ENCODE measurements at regions not wholly inside any gene's neighbourhood (a gene's known extent, or its start where the extent isn't known, plus 50 kb on each side); places are given as distances from the start of the nearest gene placed in this dataset.
"Not testable (repeated sequence)": the region's sequence is repeated elsewhere in the genome, so short reads cannot be mapped to it uniquely, and the experiment has no call there.

DNA sequence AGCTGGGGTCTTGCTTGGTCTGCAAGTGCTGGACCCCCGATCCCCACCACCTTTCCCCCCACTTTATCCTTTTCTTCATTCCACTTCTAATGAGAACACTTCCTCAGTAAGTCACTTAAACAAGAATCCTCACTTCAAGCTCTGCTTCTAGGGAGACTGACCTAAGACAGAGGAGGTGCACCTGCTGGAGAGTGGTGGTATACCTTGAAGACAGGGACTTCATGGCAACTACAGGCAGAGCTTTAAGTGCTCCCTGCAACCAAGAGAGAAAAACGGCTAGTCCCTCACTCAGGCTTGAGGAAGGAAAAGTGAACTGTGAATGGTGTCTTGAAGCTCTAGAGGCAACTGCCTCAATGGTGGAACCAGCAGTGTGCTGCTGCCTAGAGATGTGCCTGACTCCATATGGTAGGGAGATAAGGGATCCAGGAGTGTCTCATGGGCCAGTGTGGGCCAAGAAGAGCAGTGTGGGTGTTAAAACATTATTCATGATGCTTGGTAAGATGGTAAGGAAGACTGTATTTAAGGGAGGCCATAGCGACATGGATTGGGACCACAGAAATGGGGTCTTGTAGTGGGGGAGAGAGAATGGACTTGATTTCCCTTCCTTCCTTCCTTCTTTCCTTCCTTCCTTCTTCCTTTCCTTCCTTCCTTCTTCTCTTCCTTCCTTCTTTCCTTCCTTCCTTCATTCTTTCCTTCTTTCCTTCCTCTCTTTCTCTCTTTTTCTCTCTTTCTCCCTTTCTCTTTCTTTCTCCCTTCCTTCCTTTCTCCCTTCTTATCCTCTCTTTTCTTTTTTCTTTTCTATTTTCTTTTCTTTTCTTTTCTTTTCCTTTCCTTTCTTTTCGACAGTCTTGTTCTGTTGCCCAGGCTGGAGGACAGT is 96.2 kb upstream of the NAP1L1 start:
- DNase-seq (ENCODE audit: low read depth in 2 of 2): no peak

DNA sequence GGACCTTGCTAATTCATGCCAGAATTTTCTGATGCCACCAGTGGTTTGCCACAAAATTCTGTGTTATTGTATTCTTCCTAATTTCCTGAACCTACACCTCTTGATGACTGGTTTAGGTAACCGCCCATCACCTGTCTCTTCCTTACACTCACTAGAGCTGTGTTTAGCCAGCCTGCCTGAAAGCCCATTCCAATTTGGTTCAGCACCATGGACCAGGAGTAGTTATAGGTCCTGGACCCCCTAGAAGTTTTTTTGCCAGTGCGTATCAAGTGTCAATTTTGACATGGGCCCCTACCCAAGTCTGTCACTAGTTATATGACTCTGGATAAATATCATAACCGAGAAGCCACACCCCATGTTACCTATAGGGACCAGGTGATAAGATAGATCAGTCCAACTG is 94.0 kb upstream of the NAP1L1 start:
- no peak for DNase-seq (ENCODE audit: low read depth in 2 of 2)

DNA sequence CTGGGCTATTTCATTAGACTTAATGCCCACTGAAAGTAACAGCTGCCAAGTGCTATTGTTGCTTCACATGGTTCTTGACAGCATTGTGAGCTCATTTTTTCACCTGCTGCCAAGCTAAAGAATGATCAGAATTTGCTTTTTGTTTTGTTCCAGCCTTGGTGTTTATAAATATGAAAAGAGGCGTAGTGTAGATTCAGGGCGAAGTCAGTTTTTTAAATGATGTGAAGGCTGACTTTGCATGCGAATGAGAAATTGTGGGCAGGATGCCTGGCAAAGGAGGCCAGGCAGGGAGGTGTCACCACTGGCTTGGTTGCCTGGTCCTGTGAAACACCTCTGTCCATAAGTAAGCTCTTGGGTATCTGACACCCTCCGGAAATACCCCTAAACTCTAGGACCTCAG is 93.3 kb upstream of the NAP1L1 start:
- no peak for DNase-seq (ENCODE audit: low read depth in 2 of 2)

DNA sequence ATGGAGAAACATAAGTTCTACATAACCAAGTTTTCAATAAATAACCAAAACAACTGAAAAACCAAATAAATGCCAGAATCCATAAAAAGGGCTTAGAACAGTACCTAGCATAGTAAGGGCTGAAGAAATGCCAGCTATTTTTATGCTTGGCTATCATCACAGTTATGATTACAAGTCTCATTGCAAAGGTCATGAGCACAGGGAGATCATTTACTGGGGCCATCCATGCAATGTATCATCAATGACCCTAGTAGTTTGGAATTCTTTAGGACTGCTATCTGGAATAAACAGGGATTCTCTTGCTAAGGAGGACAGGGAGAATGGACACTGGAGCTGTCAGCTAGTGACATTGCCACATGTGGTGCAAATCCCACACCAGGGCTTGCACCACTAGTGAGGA is 92.5 kb upstream of the NAP1L1 start:
- no peak for DNase-seq (ENCODE audit: low read depth in 2 of 2)

DNA sequence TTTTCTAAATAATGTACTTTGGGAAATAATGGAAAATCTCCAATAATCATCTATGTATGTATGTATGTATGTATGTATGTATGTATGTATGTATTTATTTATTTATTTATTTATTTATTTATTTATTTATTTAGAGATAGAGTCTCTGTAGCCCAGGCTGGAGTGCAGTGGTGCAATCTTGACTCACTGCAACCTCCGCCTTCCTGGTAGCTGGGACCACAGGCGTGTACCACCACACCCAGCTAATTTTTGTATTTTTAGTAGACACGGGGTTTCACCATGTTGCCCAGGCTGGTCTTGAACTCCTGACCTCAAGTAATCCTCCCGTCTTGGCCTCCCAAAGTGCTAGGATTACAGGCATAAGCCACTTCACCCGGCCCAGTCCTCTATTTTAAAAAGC is 91.5 kb upstream of the NAP1L1 start:
- not testable (repeated sequence) for DNase-seq (ENCODE audit: low read depth in 2 of 2)

DNA sequence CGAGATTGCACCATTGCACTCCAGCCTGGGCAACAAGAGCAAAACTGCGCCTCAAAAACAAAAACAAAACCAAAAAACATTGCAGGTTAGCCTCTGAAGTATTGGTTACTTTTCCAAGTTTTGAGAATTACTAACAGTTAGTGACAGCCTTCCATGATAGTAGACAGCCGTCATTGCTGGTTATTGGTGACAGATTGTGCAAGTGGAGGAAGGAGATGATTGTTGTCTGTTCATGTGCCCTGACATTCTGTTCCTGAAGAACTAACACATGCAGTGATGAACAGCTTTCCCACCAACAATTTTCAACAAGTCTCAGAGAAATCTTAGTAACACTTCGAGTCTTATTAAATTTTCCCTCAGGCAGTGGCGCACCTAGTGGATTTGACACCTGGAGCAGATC is 89.3 kb upstream of the NAP1L1 start:
- DNase-seq (ENCODE audit: low read depth in 2 of 2): no peak

DNA sequence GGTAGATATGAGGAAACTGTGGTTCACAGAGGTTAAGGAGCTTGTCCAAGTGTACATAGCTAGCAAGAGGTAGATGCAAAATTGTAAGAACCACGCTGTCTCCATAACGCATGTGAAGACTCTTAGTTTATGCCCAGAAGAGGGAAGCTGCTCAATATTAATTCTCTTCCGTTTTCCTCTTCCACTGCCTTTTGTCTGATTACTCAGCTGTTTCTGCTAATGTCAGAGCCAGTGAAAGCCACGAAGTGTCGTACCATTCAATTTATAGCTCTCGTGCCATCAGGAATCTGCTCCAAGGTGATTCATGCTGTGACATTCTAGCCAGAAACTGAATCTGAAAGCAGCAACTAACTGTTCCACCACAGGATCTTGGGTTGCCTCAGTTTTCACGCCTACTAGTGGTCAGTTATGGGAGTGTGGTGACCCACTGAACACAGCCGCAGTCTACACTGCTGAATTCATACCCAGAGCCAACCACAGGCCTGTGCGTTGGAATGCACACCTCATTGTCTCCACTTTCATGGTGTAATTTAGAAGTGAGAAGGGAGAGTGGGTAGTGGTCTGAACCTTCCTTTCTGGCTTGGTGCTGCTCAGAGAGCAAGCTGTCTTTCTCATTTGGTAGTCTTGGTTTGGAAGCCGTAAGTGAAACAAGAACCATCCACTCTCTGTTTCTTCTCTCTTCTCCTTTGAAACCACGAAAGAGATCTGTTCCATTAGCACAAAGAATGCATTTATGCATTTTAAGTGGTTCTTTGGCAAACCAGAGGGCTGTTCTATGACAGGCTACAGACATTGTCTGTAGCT is 74.2 kb upstream of the NAP1L1 start:
- DNase-seq (ENCODE audit: low read depth in 2 of 2): peak; percentile 70

DNA sequence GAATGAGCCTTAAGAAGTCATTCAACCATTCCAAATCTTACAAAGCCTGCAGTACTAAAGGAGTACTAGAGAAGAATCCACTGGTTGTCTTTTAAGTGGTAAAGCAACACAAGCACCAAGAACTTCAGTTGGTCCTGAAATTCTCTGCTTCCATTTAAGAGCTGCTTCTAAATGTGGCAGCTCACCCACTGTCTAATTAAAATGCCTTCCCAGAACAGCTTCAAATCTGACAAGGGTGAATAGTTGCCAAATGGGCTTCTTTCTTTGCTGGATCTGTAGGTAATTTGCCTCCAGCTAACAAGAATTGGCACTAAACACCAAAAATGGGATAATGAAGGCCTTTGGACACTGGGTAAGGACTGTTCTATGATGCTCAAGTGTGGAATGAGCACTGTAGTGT is 72.2 kb upstream of the NAP1L1 start:
- no peak for DNase-seq (ENCODE audit: low read depth in 2 of 2)

DNA sequence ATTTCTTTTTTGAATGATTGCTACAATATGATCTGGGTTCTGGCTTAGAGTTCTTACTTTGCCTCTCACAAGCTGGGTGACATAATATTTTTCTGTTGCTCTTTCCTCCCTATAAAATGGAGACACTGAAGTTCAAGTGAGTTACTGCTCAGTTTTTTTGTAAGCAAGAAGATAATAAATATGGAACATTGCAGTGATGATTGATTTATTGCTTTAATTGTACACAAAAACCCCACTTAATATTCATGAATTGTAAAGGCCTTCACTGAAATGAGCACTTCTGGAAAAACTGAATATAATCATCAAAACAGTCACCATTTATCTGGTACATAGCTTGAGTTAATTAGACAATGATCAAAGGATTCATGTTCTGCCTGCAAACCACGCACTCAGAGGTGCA is 71.8 kb upstream of the NAP1L1 start:
- DNase-seq (ENCODE audit: low read depth in 2 of 2): no peak

DNA sequence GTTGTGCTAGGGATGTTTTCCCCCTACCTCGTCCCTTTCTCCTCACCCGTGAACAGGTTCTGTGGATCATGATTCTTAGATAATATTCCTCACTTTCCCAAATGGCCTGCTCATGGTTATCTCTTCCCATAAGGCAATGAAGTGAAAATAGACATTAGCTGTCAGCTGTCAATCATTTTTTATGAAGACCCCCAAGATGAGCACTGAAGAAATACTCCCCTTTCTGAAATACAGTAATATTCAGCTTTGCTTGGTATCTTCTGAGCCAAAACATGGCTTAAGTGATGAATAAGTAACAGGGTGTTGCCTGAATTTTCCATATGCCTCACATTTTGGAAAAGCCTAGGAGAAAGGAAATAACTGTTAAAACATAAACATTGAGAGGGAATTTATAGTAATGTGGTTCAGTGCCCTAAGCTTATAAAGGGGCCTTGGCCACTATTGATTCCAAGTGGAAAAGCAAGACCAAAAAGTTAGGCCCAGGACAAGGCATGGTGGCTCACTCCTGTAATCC is 70.7 kb upstream of the NAP1L1 start:
- no peak for DNase-seq (ENCODE audit: low read depth in 2 of 2)

DNA sequence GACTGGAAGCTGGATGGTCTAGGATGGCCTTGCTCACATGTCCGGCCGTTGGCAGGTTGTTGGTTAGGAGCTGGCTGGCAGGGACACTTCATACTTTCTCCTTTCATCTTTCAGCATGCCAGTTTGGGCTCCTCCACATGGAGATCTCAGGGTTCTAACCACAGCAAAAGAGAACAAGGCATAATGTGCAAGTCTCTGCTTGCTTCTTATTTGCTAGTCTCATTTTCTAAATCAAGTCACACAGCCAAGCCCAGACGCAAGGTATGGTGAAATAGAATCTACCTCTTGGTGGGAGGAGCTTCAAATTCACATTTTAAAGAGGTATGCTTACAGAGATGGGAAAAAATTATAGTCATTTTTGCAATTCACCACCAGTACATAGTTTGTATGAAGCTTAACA is 69.1 kb upstream of the NAP1L1 start:
- DNase-seq (ENCODE audit: low read depth in 2 of 2): no peak

DNA sequence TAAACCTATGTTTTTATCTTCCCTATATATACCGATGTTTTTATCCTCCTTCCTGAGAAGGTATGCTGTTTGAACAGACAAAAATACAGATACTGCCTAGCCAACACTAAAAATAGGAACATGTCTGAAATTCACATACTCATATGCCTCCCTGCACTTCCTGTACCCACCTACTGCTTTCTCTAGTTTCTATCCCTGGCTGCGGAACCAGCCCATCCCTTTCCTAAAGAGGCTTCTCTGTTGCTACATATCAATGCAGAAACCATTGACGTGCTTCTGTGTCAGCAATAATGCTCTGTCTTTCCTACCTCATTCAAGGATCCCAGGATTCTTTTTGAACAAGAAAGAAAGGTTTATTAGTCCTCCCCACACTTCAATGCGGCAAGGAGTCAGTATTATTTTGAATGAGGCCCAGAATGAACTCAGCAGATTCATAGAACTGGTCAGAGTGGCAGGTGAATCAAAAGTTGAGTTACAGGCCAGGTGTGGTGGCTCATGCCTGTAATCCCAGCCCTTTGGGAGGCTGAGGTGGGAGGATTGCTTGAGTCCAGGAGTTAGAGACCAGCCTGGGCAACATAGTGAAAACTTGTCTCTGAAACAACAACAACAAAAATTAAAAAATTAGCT is 67.8 kb upstream of the NAP1L1 start:
- no peak for DNase-seq (ENCODE audit: low read depth in 2 of 2)

DNA sequence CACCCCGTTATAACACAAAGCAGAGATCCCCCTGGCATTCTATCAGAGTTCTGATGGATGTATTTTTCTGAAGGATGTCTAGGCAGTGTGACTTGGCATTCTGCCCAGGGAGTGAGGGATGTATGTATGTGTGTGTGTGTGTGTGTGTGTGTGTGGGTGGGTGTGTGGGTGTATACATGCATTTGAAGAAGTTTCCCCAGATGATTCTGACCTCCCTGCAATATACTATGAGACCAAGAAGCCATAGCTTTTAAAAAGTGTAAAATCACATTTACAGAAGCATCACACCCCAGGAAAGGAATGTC is 59.7 kb upstream of the NAP1L1 start:
- peak; percentile 24 to 27 for DNase-seq (ENCODE audit: low read depth in 2 of 2)

DNA sequence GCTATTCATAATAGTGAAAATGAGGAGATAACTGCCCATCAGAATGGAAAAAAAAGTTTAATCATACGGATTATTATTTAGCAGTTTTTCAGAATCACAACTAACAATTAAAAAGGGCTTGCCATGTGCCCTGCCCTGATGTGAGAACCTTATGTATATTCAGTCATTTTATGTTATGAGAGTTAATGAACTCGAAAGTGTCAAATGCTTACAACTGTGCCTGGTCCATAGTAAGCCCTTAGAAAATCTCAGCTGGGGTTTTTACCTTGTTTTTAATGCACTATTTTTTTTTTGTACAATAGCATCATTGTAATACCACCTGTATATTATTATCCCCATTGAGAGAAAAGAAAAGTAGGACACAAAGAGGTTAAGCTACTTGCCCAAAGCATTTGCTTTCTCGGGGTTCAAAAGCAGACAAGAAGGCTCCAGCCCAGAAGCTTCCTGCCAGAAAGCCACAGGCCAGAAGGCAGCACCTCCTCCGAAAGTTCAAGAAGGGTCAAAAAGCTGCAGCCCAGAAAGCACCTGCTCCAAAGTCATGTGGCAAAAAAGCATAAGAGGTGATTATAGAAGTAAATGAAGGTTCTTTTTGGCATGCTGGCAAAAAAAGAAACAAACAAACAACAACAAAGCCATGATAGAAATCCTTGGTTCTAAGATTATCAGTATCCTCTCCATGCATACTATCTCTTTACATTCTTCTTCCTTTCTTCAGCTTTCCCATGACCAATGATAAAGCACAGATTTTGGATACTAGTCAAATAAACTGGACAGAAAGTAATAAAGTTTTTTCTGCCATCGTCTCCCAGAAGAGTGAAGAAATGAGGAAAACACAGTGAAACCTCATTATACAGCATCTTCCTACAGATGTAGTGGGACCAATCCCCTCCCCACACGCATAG is 59.1 kb upstream of the NAP1L1 start:
- DNase-seq (ENCODE audit: low read depth in 2 of 2): no peak

DNA sequence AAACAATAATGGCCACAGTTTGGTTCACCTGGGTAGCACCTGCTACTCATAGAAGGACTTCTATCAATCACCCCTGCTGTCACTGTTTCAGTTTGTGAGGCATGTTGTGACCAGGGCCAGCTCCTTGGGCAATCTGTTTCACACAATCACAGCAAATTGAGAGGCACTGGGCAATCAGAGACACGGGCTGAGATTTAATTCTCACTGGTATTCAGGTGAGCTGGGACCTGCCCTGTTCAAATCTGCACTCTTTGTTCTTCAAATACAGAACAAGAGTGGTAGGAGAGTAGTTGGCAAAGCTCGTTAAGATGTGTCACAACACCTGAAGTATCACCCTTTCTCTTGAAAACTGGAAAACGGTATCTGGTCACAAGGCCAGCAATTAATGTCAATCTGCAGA is 57.8 kb upstream of the NAP1L1 start:
- DNase-seq (ENCODE audit: low read depth in 2 of 2): no peak

DNA sequence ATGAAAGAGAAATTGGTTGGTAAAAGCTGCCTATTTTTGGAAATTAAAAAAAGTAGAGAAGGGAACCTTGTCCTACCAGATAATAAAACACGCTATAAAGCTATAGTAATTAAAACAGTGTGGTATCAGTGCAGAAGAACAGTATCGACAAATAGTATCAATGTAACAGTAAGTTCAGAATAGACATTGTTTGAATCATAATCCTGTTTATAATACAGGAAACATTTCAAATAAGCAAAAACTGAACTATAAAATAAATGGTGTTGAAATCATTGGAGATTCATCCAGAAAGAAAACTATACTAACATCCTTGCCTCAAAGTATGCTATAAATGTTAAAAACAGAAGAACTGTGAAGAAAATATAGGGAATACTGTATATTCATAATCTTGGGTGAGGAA is 54.2 kb upstream of the NAP1L1 start:
- DNase-seq (ENCODE audit: low read depth in 2 of 2): no peak

DNA sequence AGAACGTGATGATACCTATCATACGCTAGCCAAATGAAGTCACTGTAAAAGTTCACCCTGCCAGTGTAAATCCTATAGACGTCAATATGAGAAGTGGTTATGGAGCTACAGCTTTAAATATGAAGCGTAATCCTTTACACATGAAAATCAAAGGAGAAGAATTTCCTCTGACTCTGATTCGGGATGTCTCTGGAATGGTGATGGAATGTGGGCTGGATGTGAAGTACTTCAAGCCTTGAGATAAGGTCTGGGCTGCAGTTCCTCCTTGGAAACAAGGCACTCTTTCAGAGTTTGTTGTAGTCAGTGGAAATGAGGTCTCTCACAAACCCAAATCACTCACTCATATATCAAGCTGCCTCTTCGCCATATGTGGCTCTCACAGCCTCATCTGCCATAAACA is 53.1 kb upstream of the NAP1L1 start:
- DNase-seq (ENCODE audit: low read depth in 2 of 2): peak; percentile 52 to 54

DNA sequence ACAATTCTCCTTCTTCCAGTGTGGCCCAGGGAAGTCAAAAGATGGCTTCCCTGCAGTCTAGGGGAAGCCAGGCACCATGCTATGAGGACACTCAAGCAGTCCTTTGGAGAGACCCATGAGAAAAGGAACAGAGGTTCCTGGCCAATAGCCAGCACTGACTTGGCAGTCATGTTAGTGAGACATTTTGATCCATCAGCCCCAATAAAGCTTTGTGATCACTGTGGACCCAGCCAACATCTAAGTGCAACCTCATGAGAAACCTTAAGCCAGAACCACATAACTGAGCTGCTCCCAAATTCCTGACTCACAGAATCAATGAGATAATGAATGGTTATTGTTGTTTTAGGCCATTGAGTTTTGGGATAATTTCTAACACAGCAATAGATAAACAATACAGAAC is 51.0 kb upstream of the NAP1L1 start:
- DNase-seq (ENCODE audit: low read depth in 2 of 2): no peak
